ENCODE measurements at regions not wholly inside any gene's neighbourhood (a gene's known extent, or its start where the extent isn't known, plus 50 kb on each side); places are given as distances from the start of the nearest gene placed in this dataset.
A peak's percentile ranks its signal among the peaks of the same experiment; 100 is the strongest.

DNA sequence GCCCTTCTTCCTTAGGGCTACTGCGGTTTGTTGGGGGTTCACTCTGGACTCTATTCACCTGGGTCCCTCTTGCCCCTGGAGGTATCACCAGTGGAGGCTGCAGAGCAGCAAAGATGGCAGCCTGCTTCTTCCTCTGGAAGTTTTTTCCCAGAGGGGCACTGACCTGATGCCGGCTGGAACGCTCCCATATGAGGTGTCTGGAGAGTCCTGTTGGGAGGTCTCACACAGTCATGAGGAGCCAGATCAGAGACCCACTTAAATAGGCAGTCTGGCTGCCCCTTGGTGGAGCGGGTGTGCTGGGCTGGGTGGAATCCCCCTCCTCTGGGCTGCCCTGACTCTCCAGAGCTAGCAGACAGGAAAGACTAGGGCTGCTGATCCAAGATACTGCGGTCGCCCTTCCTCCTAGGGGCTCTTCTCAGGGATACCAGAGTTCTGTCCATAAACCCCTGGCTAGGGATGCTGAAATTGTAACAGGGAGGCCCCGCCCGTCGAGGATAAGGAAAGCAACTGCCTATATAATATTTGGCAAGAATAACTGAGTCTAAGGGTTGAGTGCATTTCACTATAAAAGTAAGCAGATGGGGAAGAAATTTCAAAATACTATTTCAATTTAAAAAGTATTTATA lies 140.7 kb downstream of the NOL4 start:
- WGBS: 93% methylated on average over 6 of the region's 9 CpGs
- no peak overlapping the region for H3K4me2 ChIP-seq (ENCODE audit: low read length, poor library complexity, severe bottlenecking)
- no peaks in the 10 kb centered on the region for H3K4me1 ChIP-seq (ENCODE audit: control insufficient read depth, insufficient read depth, low read depth, low read length)
- H2AFZ ChIP-seq (ENCODE audit: low read depth, low read length): no peak overlapping the region
- DNase-seq: no peak
- no peak overlapping the region for H3K18ac ChIP-seq (ENCODE audit: low read depth in 1 of 2, low read length in 2 of 2)
- no peak overlapping the region for H2BK15ac ChIP-seq (ENCODE audit: low read depth, poor library complexity, severe bottlenecking)
- H3K27ac ChIP-seq (ENCODE audit: low read length, poor library complexity, severe bottlenecking): no peak overlapping the region
- no peaks in the 10 kb centered on the region for H3K36me3 ChIP-seq (ENCODE audit: control insufficient read depth in 1 of 2, insufficient read depth in 2 of 2, low read depth in 1 of 2, low read length in 2 of 2)
- no peaks in the 10 kb centered on the region for H3K9me3 ChIP-seq (ENCODE audit: control insufficient read depth, low read length)
- H4K8ac ChIP-seq (ENCODE audit: low read length): no peak overlapping the region
- H3K27me3 ChIP-seq (ENCODE audit: control insufficient read depth in 1 of 2, insufficient read depth in 1 of 2, low read length in 2 of 2): no peaks in the 10 kb centered on the region
- no peak overlapping the region for H3K9ac ChIP-seq (ENCODE audit: low read length)
- H2BK5ac ChIP-seq (ENCODE audit: low read depth, low read length, poor library complexity, severe bottlenecking): peak overlapping the region; percentile 8
- H3K4me3 ChIP-seq (ENCODE audit: insufficient read depth in 1 of 2, low read depth in 1 of 2, low read length in 2 of 2): no peak overlapping the region
- H2BK120ac ChIP-seq (ENCODE audit: low read depth, low read length): no peak overlapping the region
- H4K91ac ChIP-seq (ENCODE audit: low read length): no peak overlapping the region
- no peaks in the 10 kb centered on the region for H3K79me1 ChIP-seq (replicated peaks; ENCODE audit: low read length, poor library complexity, severe bottlenecking)
- no peak overlapping the region for H3K23ac ChIP-seq (ENCODE audit: low read length in 2 of 2)
- no peak overlapping the region for H2AK5ac ChIP-seq (ENCODE audit: low read length, severe bottlenecking)
- H3K4ac ChIP-seq (ENCODE audit: low read depth in 1 of 2, low read length in 2 of 2): no peak overlapping the region
- no peak overlapping the region for H3K14ac ChIP-seq (ENCODE audit: low read length in 2 of 2)
- no peak overlapping the region for H2BK12ac ChIP-seq (ENCODE audit: low read length in 2 of 2)

GRCh38 chr18:34077599-34077998 lies 147.1 kb downstream of the NOL4 start:
- Histone ChIP-seq H2AK5ac (ENCODE audit: low read length, severe bottlenecking) (no peak overlapping the region), H3K14ac (ENCODE audit: low read length in 2 of 2) (no peak overlapping the region), H2BK12ac (ENCODE audit: low read length in 2 of 2) (no peak overlapping the region), H4K91ac (ENCODE audit: low read length) (no peak overlapping the region), H3K18ac (ENCODE audit: low read depth in 1 of 2, low read length in 2 of 2) (no peak overlapping the region), H3K9me3 (ENCODE audit: control insufficient read depth, low read length) (no peaks in the 10 kb centered on the region), H3K27me3 (ENCODE audit: control insufficient read depth in 1 of 2, insufficient read depth in 1 of 2, low read length in 2 of 2) (no peaks in the 10 kb centered on the region), H2BK15ac (ENCODE audit: low read depth, poor library complexity, severe bottlenecking) (no peak overlapping the region), H2BK5ac (ENCODE audit: low read depth, low read length, poor library complexity, severe bottlenecking) (no peak overlapping the region), H3K79me1 (replicated peaks; ENCODE audit: low read length, poor library complexity, severe bottlenecking) (no peaks in the 10 kb centered on the region), H3K27ac (ENCODE audit: low read length, poor library complexity, severe bottlenecking) (no peak overlapping the region), H3K4me1 (ENCODE audit: control insufficient read depth, insufficient read depth, low read depth, low read length) (no peaks in the 10 kb centered on the region), H3K23ac (ENCODE audit: low read length in 2 of 2) (no peak overlapping the region), H3K9ac (ENCODE audit: low read length) (no peak overlapping the region), H4K8ac (ENCODE audit: low read length) (no peak overlapping the region), H3K4ac (ENCODE audit: low read depth in 1 of 2, low read length in 2 of 2) (no peak overlapping the region), H2AFZ (ENCODE audit: low read depth, low read length) (no peak overlapping the region), H3K4me2 (ENCODE audit: low read length, poor library complexity, severe bottlenecking) (no peak overlapping the region), H3K4me3 (ENCODE audit: insufficient read depth in 1 of 2, low read depth in 1 of 2, low read length in 2 of 2) (no peak overlapping the region), H2BK120ac (ENCODE audit: low read depth, low read length) (no peak overlapping the region), H3K36me3 (ENCODE audit: control insufficient read depth in 1 of 2, insufficient read depth in 2 of 2, low read depth in 1 of 2, low read length in 2 of 2) (no peaks in the 10 kb centered on the region)
- no peak for DNase-seq

DNA sequence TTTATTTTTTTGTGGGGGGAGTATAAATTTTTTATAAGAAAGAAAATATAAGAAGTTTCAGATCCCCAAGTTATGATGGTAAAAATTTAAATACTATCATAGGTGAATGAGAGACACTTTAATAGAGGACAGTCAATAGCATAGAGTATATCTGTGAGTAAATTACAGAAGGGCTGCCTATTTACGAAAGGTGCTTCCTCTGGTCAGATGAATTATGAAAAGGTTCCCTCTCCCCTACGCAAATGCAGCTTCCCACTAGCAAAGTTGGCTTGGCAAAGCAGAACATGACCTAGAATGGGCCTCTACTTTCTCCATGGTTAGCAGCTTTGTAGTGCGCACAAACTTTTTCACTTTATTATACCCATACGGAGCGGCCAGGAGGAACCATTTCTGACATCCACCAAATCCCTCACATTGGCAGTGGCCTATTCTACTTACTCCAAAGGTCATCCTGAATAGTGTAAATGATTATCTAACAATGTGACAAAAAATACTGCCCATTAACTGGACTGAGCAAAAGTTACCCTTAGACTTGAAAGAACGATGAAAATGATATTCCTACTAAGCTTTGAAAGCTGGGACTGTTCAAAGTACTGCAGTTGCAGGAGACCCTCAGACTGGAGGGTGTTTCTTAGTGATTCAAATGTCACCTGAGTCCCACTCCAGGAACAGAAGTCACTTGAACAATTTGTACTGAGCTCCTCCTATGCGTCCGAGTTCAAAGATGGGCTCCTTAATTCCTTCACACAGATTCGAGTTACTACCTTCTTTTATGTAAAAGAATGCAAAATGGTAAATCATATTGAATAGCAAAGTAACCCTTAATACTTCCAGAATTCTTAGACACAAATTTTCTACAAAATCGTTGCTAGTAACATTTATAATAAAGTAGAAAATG lies 148.5 kb downstream of the NOL4 start:
- Histone ChIP-seq H4K91ac (ENCODE audit: low read length) (no peak overlapping the region), H3K27me3 (ENCODE audit: control insufficient read depth in 1 of 2, insufficient read depth in 1 of 2, low read length in 2 of 2) (no peaks in the 10 kb centered on the region), H3K9me3 (ENCODE audit: control insufficient read depth, low read length) (no peaks in the 10 kb centered on the region), H3K4me3 (ENCODE audit: insufficient read depth in 1 of 2, low read depth in 1 of 2, low read length in 2 of 2) (no peak overlapping the region), H2AFZ (ENCODE audit: low read depth, low read length) (no peak overlapping the region), H3K4me1 (ENCODE audit: control insufficient read depth, insufficient read depth, low read depth, low read length) (no peaks in the 10 kb centered on the region), H3K27ac (ENCODE audit: low read length, poor library complexity, severe bottlenecking) (no peak overlapping the region), H4K8ac (ENCODE audit: low read length) (no peak overlapping the region), H2BK15ac (ENCODE audit: low read depth, poor library complexity, severe bottlenecking) (no peak overlapping the region), H2BK12ac (ENCODE audit: low read length in 2 of 2) (no peak overlapping the region), H2AK5ac (ENCODE audit: low read length, severe bottlenecking) (no peak overlapping the region), H3K4ac (ENCODE audit: low read depth in 1 of 2, low read length in 2 of 2) (no peak overlapping the region), H3K4me2 (ENCODE audit: low read length, poor library complexity, severe bottlenecking) (no peak overlapping the region), H3K23ac (ENCODE audit: low read length in 2 of 2) (no peak overlapping the region), H3K79me1 (replicated peaks; ENCODE audit: low read length, poor library complexity, severe bottlenecking) (no peaks in the 10 kb centered on the region), H2BK120ac (ENCODE audit: low read depth, low read length) (no peak overlapping the region), H2BK5ac (ENCODE audit: low read depth, low read length, poor library complexity, severe bottlenecking) (no peak overlapping the region), H3K9ac (ENCODE audit: low read length) (no peak overlapping the region), H3K14ac (ENCODE audit: low read length in 2 of 2) (no peak overlapping the region), H3K18ac (ENCODE audit: low read depth in 1 of 2, low read length in 2 of 2) (no peak overlapping the region), H3K36me3 (ENCODE audit: control insufficient read depth in 1 of 2, insufficient read depth in 2 of 2, low read depth in 1 of 2, low read length in 2 of 2) (no peaks in the 10 kb centered on the region)
- 95% methylated on average over 6 of the region's 10 CpGs for WGBS
- no peak for DNase-seq

GRCh38 chr18:34061226-34061625 lies 163.5 kb downstream of the NOL4 start:
- Histone ChIP-seq H2AFZ (ENCODE audit: low read depth, low read length) (no peak overlapping the region), H3K14ac (ENCODE audit: low read length in 2 of 2) (no peak overlapping the region), H2BK5ac (ENCODE audit: low read depth, low read length, poor library complexity, severe bottlenecking) (no peak overlapping the region), H3K4me2 (ENCODE audit: low read length, poor library complexity, severe bottlenecking) (no peak overlapping the region), H3K23ac (ENCODE audit: low read length in 2 of 2) (no peak overlapping the region), H2AK5ac (ENCODE audit: low read length, severe bottlenecking) (no peak overlapping the region), H3K4me1 (ENCODE audit: control insufficient read depth, insufficient read depth, low read depth, low read length) (no peaks in the 10 kb centered on the region), H3K9me3 (ENCODE audit: control insufficient read depth, low read length) (peaks cover 11% of the 10 kb centered on the region), H2BK15ac (ENCODE audit: low read depth, poor library complexity, severe bottlenecking) (no peak overlapping the region), H3K4ac (ENCODE audit: low read depth in 1 of 2, low read length in 2 of 2) (no peak overlapping the region), H2BK12ac (ENCODE audit: low read length in 2 of 2) (no peak overlapping the region), H3K36me3 (ENCODE audit: control insufficient read depth in 1 of 2, insufficient read depth in 2 of 2, low read depth in 1 of 2, low read length in 2 of 2) (no peaks in the 10 kb centered on the region), H2BK120ac (ENCODE audit: low read depth, low read length) (no peak overlapping the region), H3K27ac (ENCODE audit: low read length, poor library complexity, severe bottlenecking) (no peak overlapping the region), H4K91ac (ENCODE audit: low read length) (no peak overlapping the region), H4K8ac (ENCODE audit: low read length) (no peak overlapping the region), H3K4me3 (ENCODE audit: insufficient read depth in 1 of 2, low read depth in 1 of 2, low read length in 2 of 2) (no peak overlapping the region), H3K79me1 (replicated peaks; ENCODE audit: low read length, poor library complexity, severe bottlenecking) (no peaks in the 10 kb centered on the region), H3K9ac (ENCODE audit: low read length) (no peak overlapping the region), H3K18ac (ENCODE audit: low read depth in 1 of 2, low read length in 2 of 2) (no peak overlapping the region), H3K27me3 (ENCODE audit: control insufficient read depth in 1 of 2, insufficient read depth in 1 of 2, low read length in 2 of 2) (no peaks in the 10 kb centered on the region)
- no peak for DNase-seq

All from mesenchymal stem cell (in vitro differentiated cells and primary cell).